GM21717 (cell line): ENCODE measurements at regions not wholly inside any gene's neighbourhood (a gene's known extent, or its start where the extent isn't known, plus 50 kb on each side); places are given as distances from the start of the nearest gene placed in this dataset.
"Not testable (repeated sequence)": the region's sequence is repeated elsewhere in the genome, so short reads cannot be mapped to it uniquely, and the experiment has no call there.

Experiments
- ATAC-seq: cut with Tn5 transposase; IDR thresholded peaks from one replicate; pipeline ENCODE4 v1.9.1; 2021; ENCODE audit warnings: mild to moderate bottlenecking, moderate library complexity; ENCODE audit not compliant: unreplicated experiment

- no peak for ATAC-seq
Observed at GRCh38 chr1:119191325-119191724, 50.9 kb upstream of the WARS2 start.

GRCh38 chr1:119204197-119204960 is 63.9 kb upstream of the WARS2 start:
- no peak for ATAC-seq

DNA sequence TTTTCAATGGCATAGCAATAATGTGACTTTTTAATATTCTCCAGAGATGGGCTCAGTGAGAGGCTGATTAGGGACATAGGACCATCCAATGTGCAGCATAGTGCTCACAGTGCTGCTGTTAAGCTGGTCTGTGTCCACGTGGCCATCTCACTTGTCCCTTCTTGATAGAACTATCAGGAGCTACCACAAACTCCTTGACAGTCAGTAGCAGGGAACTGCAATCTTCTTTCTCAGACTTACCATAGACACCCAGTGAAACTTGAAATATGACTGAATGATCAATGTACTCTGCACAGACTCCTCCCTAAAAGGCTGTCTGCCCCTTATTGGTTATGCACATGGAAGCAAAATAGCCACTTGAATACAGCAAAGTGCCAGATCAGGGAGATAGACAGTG is 64.5 kb upstream of the WARS2 start:
- no peak for ATAC-seq

- no peak for ATAC-seq
Observed at GRCh38 chr1:119209061-119209460, 68.6 kb upstream of the WARS2 start.

DNA sequence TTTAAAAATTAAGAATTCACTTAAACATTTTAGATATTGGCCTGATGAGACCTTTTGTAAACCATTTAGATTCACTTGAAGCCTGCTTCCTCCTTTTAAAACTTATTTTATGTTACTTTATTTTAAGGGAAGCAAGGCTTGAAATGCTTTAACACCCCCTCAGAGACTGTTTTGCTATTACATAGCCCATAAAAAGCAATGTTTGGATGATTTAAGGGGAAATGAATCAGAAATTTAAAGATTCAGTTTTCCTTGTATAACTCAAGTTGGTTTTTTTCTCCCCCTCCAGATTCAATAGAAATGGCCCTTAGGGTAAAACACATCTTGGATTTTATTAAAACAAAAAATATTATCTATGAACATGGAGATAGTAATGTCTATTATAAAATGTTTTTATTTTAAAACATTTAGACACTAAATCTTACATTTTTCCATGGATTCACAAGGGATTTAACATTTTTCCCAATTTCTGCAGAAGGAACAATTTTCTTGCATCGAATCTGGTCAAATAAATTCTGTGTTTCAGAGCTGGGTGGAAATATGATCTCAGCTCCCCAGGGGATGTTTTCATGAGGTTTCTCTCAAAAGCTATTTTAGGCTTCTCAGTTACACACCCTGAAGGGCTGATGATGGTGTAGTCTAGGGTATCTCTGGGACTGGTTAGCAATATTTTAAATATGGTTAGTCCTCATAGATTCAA is 69.3 kb upstream of the WARS2 start:
- ATAC-seq: no peak

GRCh38 chr1:119210296-119210649 is 69.8 kb upstream of the WARS2 start:
- no peak for ATAC-seq

DNA sequence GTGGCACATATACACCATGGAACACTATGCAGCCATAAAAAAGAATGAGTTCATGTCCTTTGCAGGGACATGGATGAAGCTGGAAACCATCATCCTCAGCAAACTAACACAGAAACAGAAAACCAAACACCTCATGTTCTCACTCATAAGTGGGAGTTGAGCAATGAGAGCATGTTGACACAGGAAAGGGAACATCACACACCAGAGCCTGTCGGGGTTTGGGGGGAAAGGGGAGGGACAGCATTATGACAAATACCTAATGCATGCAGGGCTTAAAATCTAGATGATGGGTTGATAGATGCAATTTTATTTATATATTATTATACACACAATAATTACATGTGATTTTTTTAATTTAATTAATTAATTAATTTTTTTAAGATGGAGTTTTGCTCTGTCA is 72.8 kb upstream of the WARS2 start:
- ATAC-seq: not testable (repeated sequence)

- not testable (repeated sequence) for ATAC-seq
Observed at GRCh38 chr1:119214961-119215360, 74.5 kb upstream of the WARS2 start.

- no peak for ATAC-seq
Observed at GRCh38 chr1:119217309-119217828, 76.9 kb upstream of the WARS2 start.

GRCh38 chr1:119219711-119220110 is 79.3 kb upstream of the WARS2 start:
- no peak for ATAC-seq

- no peak for ATAC-seq
Observed at GRCh38 chr1:119220991-119221390, 80.5 kb upstream of the WARS2 start.

- no peak for ATAC-seq
Observed at GRCh38 chr1:119222271-119222670, 81.8 kb upstream of the WARS2 start.

GRCh38 chr1:119225265-119225664 is 84.8 kb upstream of the WARS2 start:
- no peak for ATAC-seq

DNA sequence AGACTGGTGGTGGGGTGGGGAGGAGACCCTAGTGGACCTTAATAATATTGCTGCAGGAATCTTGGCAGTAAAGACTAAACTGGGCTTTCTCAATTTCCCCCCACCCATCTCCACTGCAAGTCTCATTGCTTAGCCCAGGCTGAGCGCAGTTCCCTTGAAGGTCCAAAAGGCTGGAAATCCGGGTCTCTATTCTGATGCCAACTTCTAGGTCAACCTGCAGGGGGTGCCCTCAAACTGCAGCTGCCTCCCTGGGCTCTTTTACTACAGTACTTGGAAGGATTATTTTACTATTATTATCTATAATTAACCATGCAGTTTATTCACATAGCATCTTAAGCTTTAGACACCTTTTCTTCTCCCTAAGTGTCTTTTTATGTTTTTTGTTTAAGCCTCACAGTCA is 85.4 kb upstream of the WARS2 start:
- ATAC-seq: no peak

GRCh38 chr1:119226321-119226720 is 85.9 kb upstream of the WARS2 start:
- ATAC-seq: no peak

DNA sequence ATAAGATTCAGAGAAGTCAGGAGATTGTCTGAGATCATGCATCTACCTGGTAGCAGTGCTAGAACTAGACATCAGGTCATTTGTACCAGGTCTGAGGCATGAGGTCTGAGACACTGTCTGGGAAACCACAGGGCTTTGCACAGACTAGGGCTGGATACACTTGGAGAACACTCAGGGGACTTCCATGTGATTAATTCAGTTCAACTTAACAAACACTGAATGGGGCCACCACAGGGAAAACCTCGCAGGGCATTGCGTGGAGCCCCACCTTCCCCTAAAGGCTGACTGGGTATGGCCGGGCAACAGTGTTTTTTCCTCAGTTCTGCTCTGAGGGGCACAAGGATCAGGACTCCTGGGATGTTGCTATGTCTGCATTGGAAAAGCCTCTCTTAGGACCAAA is 86.5 kb upstream of the WARS2 start:
- no peak for ATAC-seq

DNA sequence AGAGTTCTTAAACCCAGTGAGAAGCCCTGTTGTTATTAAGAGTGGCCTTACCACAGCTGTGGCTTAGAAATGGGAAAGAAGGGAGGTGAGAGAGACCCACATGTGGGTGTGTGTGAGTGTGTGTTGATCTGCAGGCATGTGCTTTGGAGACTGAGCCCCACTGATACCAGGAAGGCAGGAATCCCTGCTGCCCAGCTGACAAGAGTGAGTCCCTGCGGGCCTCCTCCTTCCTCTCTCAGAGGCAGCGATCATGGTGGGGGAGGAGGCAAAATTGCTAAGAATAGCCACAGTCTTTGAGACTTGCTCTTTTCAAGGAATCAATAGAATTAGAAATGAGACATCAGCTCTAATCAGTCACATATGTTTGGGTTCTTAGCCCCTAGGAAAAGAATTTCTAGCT is 87.0 kb upstream of the WARS2 start:
- no peak for ATAC-seq

- ATAC-seq: no peak
Observed at GRCh38 chr1:119228335-119229080, 88.1 kb upstream of the WARS2 start.

DNA sequence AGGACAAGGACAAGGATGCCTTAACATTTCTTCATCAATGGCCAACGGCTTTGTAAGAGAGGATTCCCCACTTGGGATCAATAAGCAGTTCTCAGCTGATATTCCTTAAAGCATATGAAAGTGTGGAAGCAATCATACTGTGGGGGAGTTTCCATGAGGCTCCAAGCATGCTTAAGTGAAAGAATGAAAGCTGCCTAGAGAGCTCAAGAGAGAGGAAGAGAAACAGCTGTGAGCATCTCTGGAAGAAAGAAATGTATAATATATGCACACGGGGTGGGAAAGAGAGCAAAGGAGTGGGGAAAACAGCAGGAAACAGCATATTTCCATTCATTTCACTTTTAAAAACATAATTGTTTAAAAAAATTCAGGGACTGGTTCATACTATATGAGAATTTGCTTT is 94.7 kb upstream of the WARS2 start:
- no peak for ATAC-seq

GRCh38 chr1:119245881-119246280 is 105.4 kb upstream of the WARS2 start:
- ATAC-seq: no peak

GRCh38 chr1:119249283-119249682 is 108.8 kb upstream of the WARS2 start:
- no peak for ATAC-seq

- ATAC-seq: no peak
Observed at GRCh38 chr1:119250299-119250698, 109.8 kb upstream of the WARS2 start.
